Hepatocyte (in vitro differentiated cells): ENCODE measurements at regions not wholly inside any gene's neighbourhood (a gene's known extent, or its start where the extent isn't known, plus 50 kb on each side); places are given as distances from the start of the nearest gene placed in this dataset.

Experiments
- EZH2 ChIP-seq: fragments of 200-600 bp; sonication (generic); IDR thresholded peaks from 2 replicates; pipeline ENCODE4 v1.6.1; 2016; ENCODE audit warnings: antibody characterized with exemption, mild to moderate bottlenecking, borderline replicate concordance
- EZH2phosphoT487 ChIP-seq: fragments of 200-600 bp; sonication (generic); IDR thresholded peaks from one replicate; pipeline ENCODE4 v1.6.1; 2018; ENCODE audit warnings: antibody characterized with exemption, mild to moderate bottlenecking, low read depth, moderate library complexity; ENCODE audit not compliant: unreplicated experiment, severe bottlenecking
- TF ChIP-seq, protein P1 (sequence below): fragments of 200-600 bp; sonication (generic); IDR thresholded peaks from 2 replicates; pipeline ENCODE4 v1.5.1; 2016; ENCODE audit warnings: antibody characterized with exemption, mild to moderate bottlenecking; ENCODE audit not compliant: poor library complexity

DNA sequence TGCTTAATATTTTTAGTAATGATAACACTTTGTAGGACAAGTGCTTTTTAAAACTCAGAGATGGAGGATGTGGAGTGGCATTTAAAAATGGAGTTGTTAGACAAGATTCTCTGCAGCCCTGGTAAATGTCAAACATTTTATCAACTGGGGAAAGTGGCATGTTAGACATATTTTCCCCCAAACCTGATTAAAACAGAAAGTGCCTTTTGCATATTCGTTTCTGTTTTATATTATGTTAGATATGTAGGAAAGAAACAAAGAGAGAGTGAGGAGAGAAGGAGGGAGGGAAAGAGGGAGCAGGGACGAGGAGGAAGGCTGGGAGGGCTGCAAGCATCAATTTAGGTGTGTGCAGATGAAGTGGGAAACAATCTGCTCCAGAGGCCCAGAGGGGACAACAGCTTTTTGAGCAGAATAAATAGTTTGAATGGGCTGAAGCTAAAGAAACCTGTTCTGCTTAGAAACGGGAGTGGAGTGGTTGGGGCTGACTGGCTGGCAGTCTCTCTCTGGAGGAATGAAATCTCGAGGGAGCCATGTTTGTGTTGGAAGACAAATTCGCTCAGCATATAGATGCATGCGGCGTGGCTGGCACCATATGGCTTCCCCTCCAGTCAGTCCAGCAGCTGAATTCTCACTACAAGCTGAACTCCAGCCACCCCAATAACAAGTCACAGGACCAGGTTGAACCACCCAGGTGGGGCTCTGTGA, 502.2 kb downstream of the AJAP1 start:
- TF ChIP-seq, protein P1, sequence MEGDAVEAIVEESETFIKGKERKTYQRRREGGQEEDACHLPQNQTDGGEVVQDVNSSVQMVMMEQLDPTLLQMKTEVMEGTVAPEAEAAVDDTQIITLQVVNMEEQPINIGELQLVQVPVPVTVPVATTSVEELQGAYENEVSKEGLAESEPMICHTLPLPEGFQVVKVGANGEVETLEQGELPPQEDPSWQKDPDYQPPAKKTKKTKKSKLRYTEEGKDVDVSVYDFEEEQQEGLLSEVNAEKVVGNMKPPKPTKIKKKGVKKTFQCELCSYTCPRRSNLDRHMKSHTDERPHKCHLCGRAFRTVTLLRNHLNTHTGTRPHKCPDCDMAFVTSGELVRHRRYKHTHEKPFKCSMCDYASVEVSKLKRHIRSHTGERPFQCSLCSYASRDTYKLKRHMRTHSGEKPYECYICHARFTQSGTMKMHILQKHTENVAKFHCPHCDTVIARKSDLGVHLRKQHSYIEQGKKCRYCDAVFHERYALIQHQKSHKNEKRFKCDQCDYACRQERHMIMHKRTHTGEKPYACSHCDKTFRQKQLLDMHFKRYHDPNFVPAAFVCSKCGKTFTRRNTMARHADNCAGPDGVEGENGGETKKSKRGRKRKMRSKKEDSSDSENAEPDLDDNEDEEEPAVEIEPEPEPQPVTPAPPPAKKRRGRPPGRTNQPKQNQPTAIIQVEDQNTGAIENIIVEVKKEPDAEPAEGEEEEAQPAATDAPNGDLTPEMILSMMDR, result no peak
- TF ChIP-seq EZH2phosphoT487, result no peak
- no peak for TF ChIP-seq EZH2
